Left cardiac atrium (tissue), 4 donors: ENCODE measurements at regions not wholly inside any gene's neighbourhood (a gene's known extent, or its start where the extent isn't known, plus 50 kb on each side); places are given as distances from the start of the nearest gene placed in this dataset.

Experiments used
- ATAC-seq, 2 donors: fragments of 200-7000 bp; cut with Tn5 transposase; one replicate each; pipeline ENCODE4 v1.9.1; 2020; ENCODE audit warnings: mild to moderate bottlenecking in 2 of 2, moderate library complexity in 2 of 2
- DNase-seq: peaks from one replicate; pipeline ENCODE4 v3.0.0-alpha.2; 2020
- intact Hi-C, 2 donors: fragments of 100-400 bp; cut with DNase I; formaldehyde crosslinking; loops; one replicate each; pipeline versions ENCODE4 v1.14.1 to v1.15.1; 2022 to 2023
- donor health status: DM: no; HTN: yes; CAD: no.
- donor health status: DM: no; HTN: yes; CAD: no; lungs with severe emphysema.
- donor health status: DM: yes; HTN: yes; CAD: no.
- donor health status: Dilated cardiomyopathy.

DNA sequence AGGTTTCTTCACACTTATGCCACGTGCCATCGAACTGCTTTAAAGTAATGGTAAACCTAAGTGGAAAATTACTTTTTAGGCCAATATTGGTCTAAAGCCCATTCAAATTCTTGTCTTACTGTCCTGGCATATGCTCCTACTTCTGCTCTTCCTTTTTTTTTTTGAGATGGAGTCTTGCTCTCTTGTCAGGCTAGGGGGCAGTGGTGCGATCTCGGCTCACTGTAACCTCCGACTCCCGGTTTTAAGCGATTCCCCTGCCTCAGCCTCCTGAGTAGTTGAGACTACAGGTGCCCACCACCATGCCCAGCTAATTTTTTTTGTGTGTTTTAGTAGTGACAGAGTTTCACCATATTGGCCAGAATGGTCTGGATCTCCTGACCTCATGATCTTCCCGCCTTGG lies 129.0 kb upstream of the TECRL start:
- ATAC-seq (peak in 1 of 2 donors; percentile 48), DNase-seq (no peak)
- intact Hi-C loops = loop anchor here in 1 of 2 donors (5.0 to 10.0 kb wide), 2 partner anchors 133 to 381 kb away; partner anchors contain the start of gene TECRL

DNA sequence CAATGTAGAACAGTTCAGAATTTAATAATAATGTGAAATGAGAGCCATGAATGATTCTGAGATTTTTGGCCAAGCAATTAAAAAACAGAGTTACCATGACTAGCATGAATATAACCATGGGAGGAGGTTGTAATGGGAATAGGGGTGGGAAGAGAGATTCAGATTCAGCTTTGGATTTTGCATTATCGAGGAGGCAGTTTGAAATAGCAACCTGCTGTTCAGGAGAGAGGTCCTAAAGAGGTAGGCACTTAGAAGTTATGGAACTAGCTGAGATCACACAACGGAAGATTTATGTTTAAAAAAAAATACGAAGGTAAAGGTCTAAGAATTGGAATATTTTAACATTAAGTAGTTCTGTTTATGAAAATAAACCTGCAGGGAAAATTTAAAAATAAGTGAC lies 124.4 kb upstream of the TECRL start:
- ATAC-seq = no peak
- intact Hi-C loops = loop anchor here in 1 of 2 donors (10.0 kb wide), 1 partner anchor 129 kb away; the partner anchor contains the start of gene TECRL
- DNase-seq = no peak

DNA sequence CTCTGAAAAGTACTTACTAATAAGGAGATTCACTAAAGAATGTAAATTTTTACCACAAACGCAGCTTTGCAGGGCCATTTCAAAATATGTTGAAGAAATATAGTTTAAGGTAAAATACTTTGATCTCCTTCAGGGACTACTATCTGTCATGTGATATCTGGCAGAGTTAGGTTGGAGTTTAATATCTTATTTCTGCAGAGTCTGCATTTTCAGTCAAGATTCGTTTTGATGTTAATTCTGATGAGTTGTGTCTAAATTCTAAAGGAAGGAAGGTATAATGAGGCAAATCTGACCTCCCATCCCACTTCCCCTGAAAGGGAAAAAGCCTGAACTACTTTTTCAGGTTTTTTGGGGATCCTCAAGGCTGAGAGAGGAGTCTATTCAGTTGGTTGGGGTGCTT lies 123.9 kb upstream of the TECRL start:
- intact Hi-C loops = loop anchor here in 1 of 2 donors (10.0 kb wide), 1 partner anchor 128 kb away; the partner anchor contains the start of gene TECRL
- no peak for ATAC-seq
- DNase-seq = no peak

DNA sequence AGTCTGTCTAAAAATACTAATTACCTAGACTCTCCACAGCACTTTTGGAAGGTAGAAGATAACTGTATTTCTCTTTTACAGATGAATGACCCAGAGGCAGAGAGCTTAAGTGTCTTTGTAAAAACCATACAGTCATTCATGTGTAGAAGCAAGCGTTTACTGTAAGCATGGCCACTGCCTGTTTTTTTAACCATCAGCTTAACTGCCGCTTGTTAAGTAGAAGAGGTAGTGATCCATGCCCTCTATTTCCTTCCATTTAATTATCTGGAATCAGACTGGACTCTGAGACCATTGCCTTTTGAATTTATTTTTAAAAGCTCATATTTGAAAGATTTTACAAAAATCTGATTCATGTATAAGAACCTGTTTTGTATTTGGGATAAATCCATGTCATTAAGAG lies 111.2 kb upstream of the TECRL start:
- intact Hi-C loops = no loop called here
- no peak for ATAC-seq
- no peak for DNase-seq

DNA sequence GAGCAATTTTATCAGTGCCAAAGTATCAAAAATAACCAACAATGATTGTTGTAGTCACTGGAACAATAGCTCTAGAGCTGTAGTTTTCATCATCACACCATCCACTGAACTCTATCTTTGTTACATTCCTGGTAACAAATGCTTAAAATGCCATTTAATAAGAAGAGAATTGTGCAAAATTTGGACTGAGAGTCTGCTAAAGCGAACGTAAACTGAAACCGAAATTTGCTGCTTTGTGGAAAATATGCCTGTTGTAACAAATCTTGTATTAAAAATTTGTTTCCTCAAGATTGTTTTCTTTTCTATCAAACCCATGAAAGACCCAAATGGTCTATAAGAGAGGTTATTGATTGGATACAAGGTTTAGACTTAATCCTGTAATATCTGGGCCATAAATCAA lies 109.3 kb upstream of the TECRL start:
- DNase-seq = no peak
- intact Hi-C loops = no loop called here
- ATAC-seq = no peak

DNA sequence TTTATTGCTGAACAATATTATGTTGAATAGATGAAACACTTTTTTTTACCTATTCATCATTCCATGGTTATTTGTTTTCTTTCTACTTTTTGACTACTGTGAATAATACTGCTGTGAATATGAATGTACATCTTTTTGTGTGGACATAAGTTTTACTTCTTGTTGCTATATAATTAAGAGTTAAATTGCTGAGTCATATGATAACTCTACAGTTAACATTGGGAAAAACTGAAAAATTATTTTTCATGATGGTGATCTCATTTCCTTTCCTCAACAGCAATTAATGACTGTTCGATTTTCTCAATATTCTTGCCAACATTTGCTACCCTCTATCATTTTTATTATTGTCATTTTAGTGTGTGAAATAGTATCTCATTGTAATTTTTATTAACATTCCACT lies 106.9 kb upstream of the TECRL start:
- no peak for DNase-seq
- intact Hi-C loops = no loop called here

DNA sequence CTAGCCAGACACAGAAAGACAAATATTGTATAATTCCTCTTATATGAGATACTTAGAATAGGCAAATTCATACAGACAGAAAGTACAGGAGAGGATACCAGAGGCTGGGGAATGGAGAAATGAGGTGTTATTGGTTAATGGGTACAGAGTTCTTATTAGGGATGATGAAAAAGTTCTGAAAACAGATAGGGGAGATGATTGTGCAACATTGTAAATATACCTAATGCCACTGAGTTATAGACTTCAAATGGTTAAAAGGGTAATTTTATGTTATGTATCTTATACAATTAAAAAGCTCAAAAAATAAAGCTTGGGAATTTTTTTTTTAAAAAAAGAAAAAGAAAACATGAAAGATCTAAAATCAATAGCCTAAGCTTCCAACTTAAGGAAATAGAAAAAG lies 98.8 kb upstream of the TECRL start:
- intact Hi-C loops = no loop called here

More for the DNA sequence above, 106.9 kb upstream of the TECRL start:
- no peak for ATAC-seq

DNA sequence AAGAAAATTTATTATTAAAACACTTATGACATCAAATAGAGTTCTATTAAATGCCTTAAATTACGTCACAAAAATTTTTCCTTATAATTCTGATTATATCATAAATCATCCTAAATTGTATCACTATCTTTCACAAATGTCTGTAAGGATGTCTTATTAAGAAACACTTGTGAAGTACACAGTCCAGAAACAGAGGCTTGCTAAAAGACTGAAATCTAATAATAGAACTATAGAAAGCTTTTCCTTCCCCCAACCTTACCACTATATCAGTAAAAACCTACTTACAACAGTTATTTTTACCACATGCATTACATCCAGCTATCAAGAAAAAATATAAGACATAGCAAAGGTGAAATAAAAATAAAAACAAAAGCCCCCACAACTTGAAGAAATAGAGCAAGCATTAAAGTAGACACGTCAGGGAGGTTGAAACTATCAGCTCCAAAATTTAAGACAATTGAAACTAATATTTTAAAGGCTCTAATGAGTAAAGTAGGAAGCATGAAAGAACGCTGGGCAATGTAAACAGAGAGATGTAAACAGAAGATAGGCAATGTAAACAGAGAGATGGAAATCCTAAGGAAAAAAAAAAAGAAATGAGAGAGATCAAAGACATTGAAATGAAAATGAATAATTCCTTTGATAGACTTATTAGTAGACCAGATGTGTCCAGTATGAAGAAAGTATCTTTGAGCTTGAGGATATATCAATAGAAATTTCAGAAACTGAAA lies 94.9 kb upstream of the TECRL start:
- intact Hi-C loops = no loop called here
- DNase-seq = no peak
- ATAC-seq = no peak

More for the DNA sequence above, 98.8 kb upstream of the TECRL start:
- no peak for ATAC-seq
- DNase-seq = no peak

DNA sequence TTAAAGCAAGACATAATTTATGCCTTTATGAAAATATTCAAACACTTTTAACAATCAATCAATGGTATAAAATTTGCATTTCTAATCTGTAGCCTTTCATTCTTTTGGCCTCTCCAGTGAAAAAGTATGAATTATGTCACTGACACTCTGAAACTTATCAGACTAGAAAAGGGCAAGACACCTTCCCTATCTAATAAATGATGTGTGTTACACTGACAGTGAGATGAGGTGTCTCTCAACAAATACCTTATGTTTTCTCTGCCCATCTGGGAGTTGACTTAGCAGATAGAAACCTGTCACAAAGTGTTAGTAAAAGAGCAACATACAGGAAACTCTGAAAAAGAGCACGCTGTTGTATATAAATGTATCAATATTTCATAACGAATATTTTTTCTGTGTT lies 94.2 kb upstream of the TECRL start:
- intact Hi-C loops = no loop called here
- ATAC-seq (peak; percentile 84), DNase-seq (no peak)

DNA sequence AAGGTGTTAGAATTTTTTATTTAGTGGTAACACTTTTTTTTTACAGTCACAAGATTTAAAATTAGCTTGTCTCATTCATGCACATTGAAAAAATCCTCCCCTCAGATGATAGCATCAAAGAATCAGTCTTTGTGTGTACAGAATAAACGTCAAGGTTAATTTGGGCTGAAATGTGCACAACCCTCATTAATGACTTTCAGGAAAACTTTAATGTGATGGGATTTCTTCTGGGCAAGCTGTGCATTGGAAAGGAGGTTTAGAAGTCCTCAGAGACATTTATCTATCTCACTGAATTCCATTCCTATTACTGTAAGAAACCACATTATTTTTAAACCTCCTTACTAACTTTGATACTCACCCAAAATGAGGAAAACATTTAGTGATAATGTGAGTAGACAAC lies 88.2 kb upstream of the TECRL start:
- intact Hi-C loops = no loop called here
- no peak for ATAC-seq
- no peak for DNase-seq

DNA sequence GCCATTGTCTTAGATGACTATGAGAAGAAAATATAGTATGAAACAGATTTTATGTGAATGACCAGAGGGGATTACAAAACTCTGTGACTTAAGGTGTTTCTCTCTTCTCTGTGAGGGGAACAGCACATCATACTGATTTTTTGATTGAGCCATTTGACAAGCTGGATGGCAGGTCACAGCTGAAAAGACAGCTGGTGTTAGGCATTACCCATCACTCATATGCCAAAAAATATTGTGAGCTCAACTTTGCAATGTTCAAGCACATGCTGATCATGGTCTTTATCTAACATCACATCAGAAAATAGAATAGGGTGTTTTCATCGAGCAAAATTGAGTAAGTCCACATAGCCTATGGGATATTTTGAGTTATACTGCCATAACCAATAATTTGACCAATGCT lies 86.7 kb upstream of the TECRL start:
- intact Hi-C loops = no loop called here
- DNase-seq (no peak), ATAC-seq (no peak)

DNA sequence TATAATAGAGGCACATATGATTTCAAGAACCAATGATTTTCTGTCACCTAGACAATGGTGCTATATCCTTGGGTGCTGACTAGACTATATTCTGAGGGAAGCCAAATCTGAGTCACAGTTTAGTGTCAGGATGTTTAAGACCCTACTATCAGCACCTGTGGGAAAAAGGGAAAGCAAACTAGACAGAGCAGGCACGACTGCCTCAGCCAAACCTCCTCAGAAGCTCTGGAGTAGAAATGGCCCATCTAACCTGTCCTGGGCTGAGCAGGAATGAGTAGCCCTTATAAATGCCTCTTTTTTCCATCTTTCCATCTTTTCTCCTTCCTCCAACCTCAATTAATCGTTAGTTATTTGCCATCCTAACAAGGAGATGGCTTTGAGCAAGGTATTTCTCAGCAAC lies 80.4 kb upstream of the TECRL start:
- ATAC-seq (peak in 1 of 2 donors; percentile 21), DNase-seq (no peak)
- intact Hi-C loops = no loop called here

DNA sequence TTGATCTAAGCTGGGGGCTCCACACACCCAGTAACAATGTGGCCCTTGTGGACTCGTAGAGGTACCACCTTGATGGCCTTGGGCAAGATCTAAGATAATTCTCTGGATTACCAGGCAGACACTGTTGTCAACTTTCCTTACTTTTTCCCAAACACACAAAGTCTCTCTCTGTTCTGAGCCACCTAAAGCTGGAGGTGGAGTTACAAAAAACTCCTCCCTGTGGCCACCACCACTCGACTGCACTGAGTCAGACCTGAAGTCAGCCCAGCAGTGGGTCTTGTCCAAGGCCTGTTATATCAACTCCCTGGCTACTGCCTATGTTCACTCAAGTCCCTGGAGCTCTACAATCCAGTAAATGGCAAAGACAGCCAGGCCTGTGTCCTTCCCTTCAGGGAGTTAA lies 70.1 kb upstream of the TECRL start:
- DNase-seq (no peak), ATAC-seq (no peak)
- intact Hi-C loops = loop anchor here in 1 of 2 donors (5.0 kb wide), 1 partner anchor 72 kb away; the partner anchor contains the start of gene TECRL

DNA sequence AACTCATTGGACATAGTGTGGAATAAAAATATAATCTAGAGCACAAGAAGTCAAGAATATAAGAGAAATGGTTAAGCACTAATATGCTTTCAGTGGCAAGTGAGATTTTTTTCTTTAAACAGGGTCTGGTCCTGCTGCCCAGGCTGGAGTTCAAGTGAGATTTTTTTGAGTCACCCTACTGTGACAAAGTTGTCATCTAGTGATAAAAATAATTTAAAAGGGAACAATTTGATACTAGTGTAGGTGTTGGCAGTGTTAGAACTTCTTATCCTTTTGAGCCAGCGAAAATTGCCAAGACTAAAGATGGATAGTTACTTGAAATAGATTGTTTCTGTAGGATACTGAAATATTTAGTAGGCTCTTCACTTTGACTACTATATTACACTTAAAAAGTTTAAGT lies 67.9 kb upstream of the TECRL start:
- DNase-seq (no peak), ATAC-seq (peak in 1 of 2 donors; percentile 52)
- intact Hi-C loops = loop anchor here in 1 of 2 donors (5.0 kb wide), 1 partner anchor 70 kb away; the partner anchor contains the start of gene TECRL

DNA sequence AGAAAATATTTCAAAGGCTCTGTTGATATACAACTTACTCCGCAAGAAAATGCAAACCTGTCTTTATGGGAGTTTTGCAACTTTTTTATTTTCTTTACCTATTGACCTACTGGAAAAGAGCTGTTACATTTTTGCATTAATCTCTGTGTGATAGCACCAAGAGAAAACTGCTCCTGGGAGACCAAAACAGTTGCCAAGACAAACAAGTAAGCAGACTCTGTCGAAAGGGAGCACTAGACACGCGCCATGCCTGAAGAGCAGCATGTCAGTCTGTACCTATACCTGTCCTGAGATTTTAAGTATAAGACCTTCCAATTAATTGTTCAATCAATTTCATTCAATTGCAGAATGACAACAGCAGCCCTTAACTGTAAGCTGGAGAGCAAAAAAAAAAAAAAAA lies 56.0 kb upstream of the TECRL start:
- intact Hi-C loops = no loop called here

DNA sequence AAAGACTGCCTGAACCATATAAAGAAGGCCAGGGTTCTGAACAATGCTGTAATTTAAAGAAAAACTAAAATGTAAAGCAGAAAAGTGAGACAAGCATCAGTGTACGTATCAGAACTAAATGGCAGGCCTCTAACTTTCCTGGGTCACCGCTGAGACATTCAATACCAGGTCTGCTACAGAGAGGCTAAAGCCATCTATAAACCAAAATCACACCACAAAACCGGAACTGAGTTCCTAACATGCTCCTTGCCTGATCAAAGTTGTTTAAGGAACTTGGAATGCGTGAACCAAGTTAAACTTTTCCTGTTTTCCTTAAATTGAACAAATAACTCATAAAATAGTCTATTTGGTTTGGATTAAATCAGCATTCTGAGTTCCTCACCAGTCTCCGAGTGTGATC lies 55.3 kb upstream of the TECRL start:
- ATAC-seq (no peak), DNase-seq (no peak)
- intact Hi-C loops = loop anchor here in 1 of 2 donors (5.0 kb wide), 1 partner anchor 37 kb away; no protein-coding TSS in a partner anchor

More for the DNA sequence above, 56.0 kb upstream of the TECRL start:
- peak; percentile 30 to 66 for ATAC-seq
- DNase-seq = no peak
